HG03108 (cell line): ENCODE measurements at regions not wholly inside any gene's neighbourhood (a gene's known extent, or its start where the extent isn't known, plus 50 kb on each side); places are given as distances from the start of the nearest gene placed in this dataset.
A peak's percentile ranks its signal among the peaks of the same experiment; 100 is the strongest.

Experiments
- ATAC-seq: cut with Tn5 transposase; IDR thresholded peaks from one replicate; pipeline ENCODE4 v1.9.1; 2021; ENCODE audit warnings: moderate library complexity; ENCODE audit not compliant: unreplicated experiment

- ATAC-seq, result no peak
Observed at GRCh38 chrX:79300856-79301255, 66.3 kb downstream of the ITM2A start.

DNA sequence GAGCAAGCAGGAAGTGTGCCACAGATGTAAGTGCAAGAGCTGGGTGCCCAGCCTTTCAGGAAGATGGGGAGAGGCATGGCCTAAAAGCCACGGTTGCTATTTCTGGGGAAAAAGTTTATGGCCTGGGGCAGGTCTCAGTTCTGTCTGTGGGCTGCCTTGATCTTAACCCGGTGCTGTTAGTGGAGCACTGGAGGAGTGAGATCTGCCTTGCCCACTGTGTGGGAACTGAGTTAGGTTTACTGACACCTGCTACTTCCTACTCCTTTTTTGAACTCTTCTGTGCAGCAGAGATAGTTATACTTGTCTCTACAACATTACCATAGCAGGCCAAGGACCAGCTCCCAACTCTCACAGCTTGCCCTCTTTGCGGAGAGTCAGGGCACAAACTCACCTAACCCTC is 76.5 kb downstream of the ITM2A start:
- ATAC-seq, result no peak

DNA sequence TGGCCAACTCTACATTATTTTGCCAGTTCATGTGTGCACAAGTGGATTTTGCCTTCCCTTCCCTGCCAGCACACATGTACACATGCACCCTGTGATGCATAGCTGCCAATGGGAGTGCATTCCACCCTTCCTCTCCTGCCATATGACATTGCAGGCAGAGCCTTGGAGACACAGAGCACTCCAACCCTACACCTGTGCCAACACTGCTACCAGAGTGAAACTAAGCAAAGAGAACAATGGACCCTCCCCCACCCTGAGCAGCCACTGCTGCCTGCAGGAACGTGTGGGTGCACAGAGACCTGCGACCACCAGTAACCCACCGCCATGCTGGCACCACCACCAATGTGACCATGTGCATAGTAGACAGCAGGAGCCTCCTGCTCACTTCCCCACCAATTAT is 78.4 kb downstream of the ITM2A start:
- ATAC-seq, result no peak

DNA sequence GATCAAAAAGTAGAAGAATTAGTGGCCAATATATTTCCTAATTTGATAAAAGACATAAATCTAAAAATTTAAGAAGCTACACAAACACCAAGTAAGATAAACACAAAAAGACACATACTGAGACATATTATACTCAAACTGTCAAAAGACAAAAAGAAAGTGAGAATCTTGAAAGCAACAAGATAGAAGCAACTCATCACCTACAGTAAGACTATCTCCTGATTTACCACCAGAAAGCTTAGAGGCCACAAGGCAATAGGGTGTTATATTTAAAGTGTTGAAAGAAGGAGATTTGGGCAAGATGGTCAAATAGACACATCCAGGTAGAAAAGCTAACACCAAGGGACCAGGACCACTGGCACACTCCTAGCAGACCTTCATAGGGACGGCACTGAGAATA is 79.4 kb downstream of the ITM2A start:
- no peak for ATAC-seq

- ATAC-seq, result no peak
Observed at GRCh38 chrX:79281775-79282174, 85.4 kb downstream of the ITM2A start.

- peak; percentile 90 for ATAC-seq
Observed at GRCh38 chrX:79270401-79270800, 96.7 kb downstream of the ITM2A start.

DNA sequence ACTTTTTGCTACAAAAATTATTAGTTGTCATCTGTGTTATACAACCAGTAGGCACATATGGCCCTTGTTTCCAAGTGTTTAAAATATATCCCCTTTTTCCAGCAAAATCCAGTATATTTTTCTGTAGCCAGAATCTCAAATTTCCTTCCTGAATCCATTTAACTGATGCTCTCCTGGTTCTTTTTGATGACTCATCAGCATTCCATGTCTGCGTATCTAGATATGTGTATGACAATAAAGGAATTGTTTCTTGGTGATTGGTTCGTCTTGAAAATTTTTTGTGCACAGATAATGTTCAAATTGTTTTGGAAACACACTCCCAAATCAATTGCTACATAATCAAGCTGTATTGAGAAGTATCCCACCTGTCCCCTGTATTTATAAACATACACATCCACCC is 98.3 kb downstream of the ITM2A start:
- no peak for ATAC-seq

GRCh38 chrX:79266702-79267101 is 100.4 kb downstream of the ITM2A start:
- no peak for ATAC-seq

- ATAC-seq, result no peak
Observed at GRCh38 chrX:79263550-79263949, 103.6 kb downstream of the ITM2A start.

DNA sequence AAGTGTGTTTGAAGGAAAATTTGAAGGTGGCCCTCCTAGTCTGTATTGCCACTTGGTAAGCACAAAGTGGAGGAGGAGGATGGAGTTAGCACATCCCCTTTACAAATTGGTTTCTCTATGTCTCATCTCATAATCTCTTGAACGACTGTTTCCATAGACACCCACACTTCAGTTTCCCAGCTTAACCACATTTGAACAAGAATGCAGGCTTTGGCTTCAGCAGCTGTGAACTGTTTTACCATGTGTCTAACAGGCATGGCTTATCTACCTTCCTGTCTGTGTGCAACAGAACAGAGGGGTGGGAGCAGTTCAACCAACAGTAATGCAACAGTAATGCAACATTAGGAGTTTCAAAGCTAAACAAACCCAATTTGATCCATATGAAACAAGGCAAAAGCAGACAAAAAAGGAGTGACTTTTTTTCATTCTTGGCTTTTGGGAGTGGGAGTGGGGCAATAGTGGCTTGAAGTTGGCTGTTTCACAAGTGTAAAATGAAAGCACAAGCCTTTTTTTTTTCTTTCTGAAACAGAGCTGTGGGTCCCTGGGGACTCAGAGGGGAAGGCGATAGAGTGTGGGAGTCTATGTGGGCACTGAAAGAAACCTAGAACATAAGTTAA is 108.0 kb downstream of the ITM2A start:
- ATAC-seq, result peak; percentile 90

DNA sequence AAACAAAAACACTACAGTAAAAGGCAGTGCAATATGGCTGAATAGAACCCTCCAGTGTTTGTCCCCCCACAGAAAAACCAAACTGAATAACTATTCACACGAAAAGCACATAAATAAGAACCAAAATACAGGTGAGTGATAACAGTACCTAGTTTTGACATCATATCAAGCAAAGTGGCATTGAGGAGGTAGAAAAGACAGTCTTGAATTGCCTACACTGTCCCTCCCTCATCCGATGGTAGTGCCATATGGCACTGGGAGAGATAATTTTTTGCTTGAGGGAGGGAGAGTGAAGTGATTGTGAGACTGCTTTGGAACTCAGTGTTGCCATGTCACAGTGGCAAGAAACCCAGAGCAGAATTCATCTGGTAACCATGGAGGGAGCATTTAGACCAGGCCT is 99.2 kb downstream of the GPR174 start:
- no peak for ATAC-seq

- no peak for ATAC-seq
Observed at GRCh38 chrX:79235899-79236298, 91.4 kb downstream of the GPR174 start.

GRCh38 chrX:79231662-79232061 is 87.2 kb downstream of the GPR174 start:
- no peak for ATAC-seq
